ENCODE measurements at regions not wholly inside any gene's neighbourhood (a gene's known extent, or its start where the extent isn't known, plus 50 kb on each side); places are given as distances from the start of the nearest gene placed in this dataset.
"Not testable (repeated sequence)": the region's sequence is repeated elsewhere in the genome, so short reads cannot be mapped to it uniquely, and the experiment has no call there.

- DNase-seq, result no peak
- H3K4me3 ChIP-seq (ENCODE audit: insufficient read depth, low read depth, low read length), result no peak overlapping the region
- no peaks in the 10 kb centered on the region for H3K36me3 ChIP-seq (replicated peaks; ENCODE audit: control insufficient read depth, insufficient read depth, low read length)
- no peaks in the 10 kb centered on the region for H3K27me3 ChIP-seq (ENCODE audit: control insufficient read depth, insufficient read depth, low read length)
These were observed 708.4 kb downstream of the RNF144A start for GRCh38 chr2:7625392-7626138.

GRCh38 chr2:7626139-7626537, 708.9 kb downstream of the RNF144A start:
- no peak overlapping the region for H3K4me3 ChIP-seq (ENCODE audit: insufficient read depth, low read depth, low read length)
- no peaks in the 10 kb centered on the region for H3K27me3 ChIP-seq (ENCODE audit: control insufficient read depth, insufficient read depth, low read length)
- no peak for DNase-seq
- H3K36me3 ChIP-seq (replicated peaks; ENCODE audit: control insufficient read depth, insufficient read depth, low read length), result no peaks in the 10 kb centered on the region

- Histone ChIP-seq H3K4me3 (ENCODE audit: insufficient read depth, low read depth, low read length) (no peak overlapping the region), H3K27me3 (ENCODE audit: control insufficient read depth, insufficient read depth, low read length) (no peaks in the 10 kb centered on the region), H3K36me3 (replicated peaks; ENCODE audit: control insufficient read depth, insufficient read depth, low read length) (no peaks in the 10 kb centered on the region)
- DNase-seq, result no peak
These were observed 710.4 kb downstream of the RNF144A start for GRCh38 chr2:7627583-7627982.

GRCh38 chr2:7632420-7632819, 715.2 kb downstream of the RNF144A start:
- no peaks in the 10 kb centered on the region for H3K36me3 ChIP-seq (replicated peaks; ENCODE audit: control insufficient read depth, insufficient read depth, low read length)
- no peak overlapping the region for H3K4me3 ChIP-seq (ENCODE audit: insufficient read depth, low read depth, low read length)
- no peaks in the 10 kb centered on the region for H3K27me3 ChIP-seq (ENCODE audit: control insufficient read depth, insufficient read depth, low read length)
- DNase-seq, result no peak

- Histone ChIP-seq H3K36me3 (replicated peaks; ENCODE audit: control insufficient read depth, insufficient read depth, low read length) (no peaks in the 10 kb centered on the region), H3K27me3 (ENCODE audit: control insufficient read depth, insufficient read depth, low read length) (no peaks in the 10 kb centered on the region), H3K4me3 (ENCODE audit: insufficient read depth, low read depth, low read length) (no peak overlapping the region)
- DNase-seq, result no peak
These were observed 716.4 kb downstream of the RNF144A start for GRCh38 chr2:7633566-7634153.

- H3K4me3 ChIP-seq (ENCODE audit: insufficient read depth, low read depth, low read length), result no peak overlapping the region
- H3K27me3 ChIP-seq (ENCODE audit: control insufficient read depth, insufficient read depth, low read length), result no peaks in the 10 kb centered on the region
- no peaks in the 10 kb centered on the region for H3K36me3 ChIP-seq (replicated peaks; ENCODE audit: control insufficient read depth, insufficient read depth, low read length)
- DNase-seq, result no peak
These were observed 717.2 kb downstream of the RNF144A start for GRCh38 chr2:7634409-7634808.

GRCh38 chr2:7639476-7639875, 722.3 kb downstream of the RNF144A start:
- no peaks in the 10 kb centered on the region for H3K27me3 ChIP-seq (ENCODE audit: control insufficient read depth, insufficient read depth, low read length)
- H3K36me3 ChIP-seq (replicated peaks; ENCODE audit: control insufficient read depth, insufficient read depth, low read length), result no peaks in the 10 kb centered on the region
- no peak overlapping the region for H3K4me3 ChIP-seq (ENCODE audit: insufficient read depth, low read depth, low read length)
- no peak for DNase-seq

GRCh38 chr2:7641272-7641671, 724.1 kb downstream of the RNF144A start:
- H3K36me3 ChIP-seq (replicated peaks; ENCODE audit: control insufficient read depth, insufficient read depth, low read length); H3K27me3 ChIP-seq (ENCODE audit: control insufficient read depth, insufficient read depth, low read length); DNase-seq; H3K4me3 ChIP-seq (ENCODE audit: insufficient read depth, low read depth, low read length): not testable (repeated sequence)

- no peak overlapping the region for H3K4me3 ChIP-seq (ENCODE audit: insufficient read depth, low read depth, low read length)
- H3K27me3 ChIP-seq (ENCODE audit: control insufficient read depth, insufficient read depth, low read length), result no peaks in the 10 kb centered on the region
- no peaks in the 10 kb centered on the region for H3K36me3 ChIP-seq (replicated peaks; ENCODE audit: control insufficient read depth, insufficient read depth, low read length)
These were observed 728.8 kb downstream of the RNF144A start for GRCh38 chr2:7646024-7646423.

GRCh38 chr2:7646661-7647060, 729.4 kb downstream of the RNF144A start:
- Histone ChIP-seq H3K4me3 (ENCODE audit: insufficient read depth, low read depth, low read length) (no peak overlapping the region), H3K27me3 (ENCODE audit: control insufficient read depth, insufficient read depth, low read length) (no peaks in the 10 kb centered on the region), H3K36me3 (replicated peaks; ENCODE audit: control insufficient read depth, insufficient read depth, low read length) (no peaks in the 10 kb centered on the region)
- DNase-seq, result no peak

More at GRCh38 chr2:7646024-7646423, 728.8 kb downstream of the RNF144A start:
- no peak for DNase-seq

- H3K4me3 ChIP-seq (ENCODE audit: insufficient read depth, low read depth, low read length), result no peak overlapping the region
- DNase-seq, result no peak
- no peaks in the 10 kb centered on the region for H3K36me3 ChIP-seq (replicated peaks; ENCODE audit: control insufficient read depth, insufficient read depth, low read length)
- no peaks in the 10 kb centered on the region for H3K27me3 ChIP-seq (ENCODE audit: control insufficient read depth, insufficient read depth, low read length)
These were observed 731.1 kb downstream of the RNF144A start for GRCh38 chr2:7648221-7648795.

- H3K27me3 ChIP-seq (ENCODE audit: control insufficient read depth, insufficient read depth, low read length), result no peaks in the 10 kb centered on the region
- no peaks in the 10 kb centered on the region for H3K36me3 ChIP-seq (replicated peaks; ENCODE audit: control insufficient read depth, insufficient read depth, low read length)
- DNase-seq, result no peak
- H3K4me3 ChIP-seq (ENCODE audit: insufficient read depth, low read depth, low read length), result no peak overlapping the region
These were observed 732.4 kb downstream of the RNF144A start for GRCh38 chr2:7649461-7650228.

GRCh38 chr2:7653617-7654016, 736.4 kb downstream of the RNF144A start:
- Histone ChIP-seq H3K4me3 (ENCODE audit: insufficient read depth, low read depth, low read length) (no peak overlapping the region), H3K27me3 (ENCODE audit: control insufficient read depth, insufficient read depth, low read length) (no peaks in the 10 kb centered on the region), H3K36me3 (replicated peaks; ENCODE audit: control insufficient read depth, insufficient read depth, low read length) (no peaks in the 10 kb centered on the region)
- no peak for DNase-seq

- no peak overlapping the region for H3K4me3 ChIP-seq (ENCODE audit: insufficient read depth, low read depth, low read length)
- no peaks in the 10 kb centered on the region for H3K36me3 ChIP-seq (replicated peaks; ENCODE audit: control insufficient read depth, insufficient read depth, low read length)
- H3K27me3 ChIP-seq (ENCODE audit: control insufficient read depth, insufficient read depth, low read length), result no peaks in the 10 kb centered on the region
- DNase-seq, result no peak
These were observed 738.4 kb downstream of the RNF144A start for GRCh38 chr2:7655629-7656028.

GRCh38 chr2:7657526-7657925, 740.3 kb downstream of the RNF144A start:
- not testable (repeated sequence) for H3K4me3 ChIP-seq (ENCODE audit: insufficient read depth, low read depth, low read length); DNase-seq; H3K36me3 ChIP-seq (replicated peaks; ENCODE audit: control insufficient read depth, insufficient read depth, low read length); H3K27me3 ChIP-seq (ENCODE audit: control insufficient read depth, insufficient read depth, low read length)
